ENCODE measurements at regions not wholly inside any gene's neighbourhood (a gene's known extent, or its start where the extent isn't known, plus 50 kb on each side); places are given as distances from the start of the nearest gene placed in this dataset.

- TF ChIP-seq CTCF (conservative IDR thresholded peaks at IDR 0.05) (no peak), ZFX (IDR thresholded peaks at IDR 0.05) (no peak)
- H3K27ac ChIP-seq: no peak overlapping the region
Measured at GRCh38 chr3:9301091-9301490, 51.6 kb upstream of the SRGAP3 start.

GRCh38 chr3:9301798-9302197 lies 52.4 kb upstream of the SRGAP3 start:
- H3K27ac ChIP-seq: no peak overlapping the region
- TF ChIP-seq ZFX (IDR thresholded peaks at IDR 0.05): no peak
- no peak for TF ChIP-seq CTCF (conservative IDR thresholded peaks at IDR 0.05)

GRCh38 chr3:9302425-9303181 lies 53.2 kb upstream of the SRGAP3 start:
- H3K27ac ChIP-seq: no peak overlapping the region

GRCh38 chr3:9308298-9308990 lies 54.4 kb upstream of the THUMPD3 start:
- H3K27ac ChIP-seq: no peak overlapping the region
- TF ChIP-seq CTCF (conservative IDR thresholded peaks at IDR 0.05): no peak
- no peak for TF ChIP-seq ZFX (IDR thresholded peaks at IDR 0.05)

More at GRCh38 chr3:9302425-9303181, 53.2 kb upstream of the SRGAP3 start:
- peak; percentile 91 for TF ChIP-seq CTCF (conservative IDR thresholded peaks at IDR 0.05)
- TF ChIP-seq ZFX (IDR thresholded peaks at IDR 0.05): no peak

- no peak overlapping the region for H3K27ac ChIP-seq
- TF ChIP-seq CTCF (conservative IDR thresholded peaks at IDR 0.05) (no peak), ZFX (IDR thresholded peaks at IDR 0.05) (no peak)
Measured at GRCh38 chr3:9310043-9310442, 52.8 kb upstream of the THUMPD3 start.

GRCh38 chr3:9311228-9311627 lies 51.6 kb upstream of the THUMPD3 start:
- H3K27ac ChIP-seq: peak overlapping the region; percentile 40
- no peak for TF ChIP-seq CTCF (conservative IDR thresholded peaks at IDR 0.05)
- TF ChIP-seq ZFX (IDR thresholded peaks at IDR 0.05): no peak

Data from C4-2B (cell line).